Pancreas (tissue), 10 donors: ENCODE measurements at regions not wholly inside any gene's neighbourhood (a gene's known extent, or its start where the extent isn't known, plus 50 kb on each side); places are given as distances from the start of the nearest gene placed in this dataset.

ENCODE experiments used
- ATAC-seq, 4 donors: fragments of 200-7000 bp; cut with Tn5 transposase; one replicate each; pipeline versions ENCODE4 v1.8.0 to v1.9.1; 2020; ENCODE audit warnings: mild to moderate bottlenecking in 4 of 4, moderate library complexity in 4 of 4
- DNase-seq, 6 donors: peaks; one replicate each; pipeline ENCODE4 v3.0.0-alpha.2; 2020
- FAIRE-seq: peaks from 2 replicates; lab custom pipeline; 2012; peaks lifted over from hg19 to GRCh38; lab: Jason Lieb, UNC
- H3K27ac ChIP-seq, 4 donors: fragments of 200-600 bp; sonication (generic); 1 replicate in 3 of 4; 2 replicates in 1 of 4; pipeline versions ENCODE4 v1.5.0 to v1.8.0; 2020
- H3K27me3 ChIP-seq, 4 donors: fragments of 200-600 bp; one replicate each; pipeline ENCODE4 v1.8.0; 2021
- H3K36me3 ChIP-seq, 3 donors: fragments of 200-600 bp; sonication (generic) in 1 of 3; one replicate each; pipeline versions ENCODE4 v1.5.0 to v1.8.0; 2020 to 2021
- H3K4me1 ChIP-seq, 3 donors: fragments of 200-600 bp; one replicate each; pipeline ENCODE4 v1.8.0; 2021
- H3K4me3 ChIP-seq, 4 donors: fragments of 200-600 bp; sonication (generic) in 2 of 4; one replicate each; pipeline versions ENCODE4 v1.5.0 to v1.8.0; 2020 to 2021
- H3K9me3 ChIP-seq, 4 donors: fragments of 200-600 bp; one replicate each; pipeline ENCODE4 v1.8.0; 2021
- CTCF ChIP-seq, 4 donors: fragments of 200-600 bp; sonication (generic) in 3 of 4; IDR thresholded peaks; one replicate each; pipeline versions ENCODE4 v1.5.0 to v1.8.0; 2021; ENCODE audit warnings: antibody characterized with exemption in 4 of 4
- WGBS, 2 donors: extraction: QIAGEN DNeasy Blood & Tissue Kit; methylation state at CpG; one replicate each; pipeline ENCODE4 v1.1.7; 2013; 5-methylcytosine and 5-hydroxymethylcytosine counted together
- intact Hi-C, 3 donors: fragments of 100-400 bp; cut with DNase I; formaldehyde crosslinking; loops; one replicate each; pipeline versions ENCODE4 v1.11.1 to v1.14.2; 2022
- donor health status: healthy with polysubstance abuse.
- donor health status: DM: no; HTN: no; CAD: no; lungs with moderate emphysema.
- donor health status: DM: no; HTN: no; CAD: no.
- donor health status: control.
- donor health status: control.
- donor health status: Bipolar disorder and iron deficiency.
- donor health status: DM: yes; HTN: yes; CAD: no.
- donor health status: DM: no; HTN: no; CAD: no.
- donor health status: DM: no; HTN: no; CAD: no.
- donor health status: DM: yes; HTN: yes; CAD: no.

DNA sequence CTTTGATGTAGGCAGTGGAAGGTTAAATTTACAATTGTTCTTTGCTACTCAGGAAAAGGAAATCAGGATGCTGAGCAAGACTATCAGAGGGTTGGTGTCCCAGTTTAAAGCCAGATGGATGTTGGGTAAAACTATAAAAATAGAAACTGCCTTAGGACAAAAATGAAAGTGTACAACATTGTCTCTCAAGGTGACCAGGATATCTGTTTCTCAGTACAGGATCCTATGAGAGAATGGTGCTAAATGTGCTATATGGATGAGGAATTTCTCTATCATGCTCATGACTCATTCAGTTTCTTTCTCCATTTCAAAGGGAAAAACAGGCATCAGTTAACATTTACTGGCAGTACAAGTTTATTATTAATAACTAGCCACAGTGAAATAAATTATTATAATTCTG, 534.2 kb upstream of the GJE1 start:
- H3K4me3 ChIP-seq, result no peak overlapping the region
- no peak for TF ChIP-seq CTCF (IDR thresholded peaks at IDR 0.05)
- ATAC-seq (no peak), DNase-seq (no peak), FAIRE-seq (no peak)
- no peaks in the 10 kb centered on the region for H3K9me3 ChIP-seq
- no peaks in the 10 kb centered on the region for H3K4me1 ChIP-seq
- H3K27ac ChIP-seq, result no peak overlapping the region
- H3K27me3 ChIP-seq, result no peaks in the 10 kb centered on the region
- H3K36me3 ChIP-seq, result no peaks in the 10 kb centered on the region
- intact Hi-C loops, result no loop called here

DNA sequence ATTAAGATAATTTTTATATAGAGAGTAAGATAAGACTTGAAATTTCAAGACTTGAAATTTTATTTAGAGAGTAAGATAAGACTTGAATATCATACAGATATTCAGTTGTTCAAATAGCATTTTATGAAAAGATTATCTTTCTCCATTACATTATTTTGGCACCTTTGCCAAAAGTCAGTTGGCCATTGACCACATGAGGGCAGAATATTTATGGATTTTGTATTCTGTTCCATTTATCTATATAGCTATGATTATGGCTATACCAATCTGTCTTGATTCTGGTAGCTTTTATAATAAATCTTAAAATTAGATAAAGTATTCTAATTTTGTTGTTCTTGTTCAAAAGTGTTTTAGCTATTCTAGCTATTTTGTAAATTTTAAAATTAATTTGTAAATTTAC, 537.9 kb upstream of the GJE1 start:
- ATAC-seq (no peak), FAIRE-seq (no peak), DNase-seq (no peak)
- Histone ChIP-seq H3K4me1 (no peaks in the 10 kb centered on the region), H3K36me3 (no peaks in the 10 kb centered on the region), H3K27ac (no peak overlapping the region), H3K9me3 (no peaks in the 10 kb centered on the region), H3K27me3 (no peaks in the 10 kb centered on the region), H3K4me3 (no peak overlapping the region)
- intact Hi-C loops, result no loop called here
- no peak for TF ChIP-seq CTCF (IDR thresholded peaks at IDR 0.05)

DNA sequence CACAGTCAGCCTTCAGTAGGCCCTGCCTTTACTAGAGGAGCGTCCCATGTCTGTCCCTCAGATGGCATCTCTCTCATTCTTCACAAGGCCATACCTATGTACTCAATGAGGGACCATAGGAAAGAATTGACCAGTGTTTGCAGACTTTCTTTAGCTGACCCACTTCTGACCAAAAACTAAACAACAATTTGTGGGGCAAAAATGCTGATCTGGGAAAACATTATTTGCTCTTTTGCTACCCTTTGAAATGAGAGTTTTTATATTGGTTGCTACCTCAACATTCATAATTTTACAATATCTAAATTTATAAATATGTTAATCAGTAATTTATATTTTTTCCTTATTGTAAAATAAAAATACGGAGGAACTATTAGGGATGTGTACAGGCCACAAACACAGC, 539.4 kb upstream of the GJE1 start:
- no peaks in the 10 kb centered on the region for H3K9me3 ChIP-seq
- no peak overlapping the region for H3K4me3 ChIP-seq
- FAIRE-seq, result no peak
- no peaks in the 10 kb centered on the region for H3K27me3 ChIP-seq
- no peak for ATAC-seq
- DNase-seq, result no peak
- TF ChIP-seq CTCF (IDR thresholded peaks at IDR 0.05), result no peak
- WGBS, 2 donors, result 76 to 87% methylated on average over 2 of the region's 2 CpGs
- H3K27ac ChIP-seq, result no peak overlapping the region
- intact Hi-C loops, result no loop called here
- H3K4me1 ChIP-seq, result no peaks in the 10 kb centered on the region
- H3K36me3 ChIP-seq, result no peaks in the 10 kb centered on the region

- no peak overlapping the region for H3K27ac ChIP-seq
- FAIRE-seq (no peak), ATAC-seq (no peak), DNase-seq (no peak)
- H3K4me1 ChIP-seq, result no peaks in the 10 kb centered on the region
- no peaks in the 10 kb centered on the region for H3K27me3 ChIP-seq
- no peaks in the 10 kb centered on the region for H3K9me3 ChIP-seq
- no peaks in the 10 kb centered on the region for H3K36me3 ChIP-seq
- 44 to 58% methylated on average over 4 of the region's 4 CpGs for WGBS, 2 donors
- intact Hi-C loops, result no loop called here
- H3K4me3 ChIP-seq, result no peak overlapping the region
- TF ChIP-seq CTCF (IDR thresholded peaks at IDR 0.05), result no peak
Observed at GRCh38 chr6:141587482-141588266, 545.1 kb upstream of the GJE1 start.

DNA sequence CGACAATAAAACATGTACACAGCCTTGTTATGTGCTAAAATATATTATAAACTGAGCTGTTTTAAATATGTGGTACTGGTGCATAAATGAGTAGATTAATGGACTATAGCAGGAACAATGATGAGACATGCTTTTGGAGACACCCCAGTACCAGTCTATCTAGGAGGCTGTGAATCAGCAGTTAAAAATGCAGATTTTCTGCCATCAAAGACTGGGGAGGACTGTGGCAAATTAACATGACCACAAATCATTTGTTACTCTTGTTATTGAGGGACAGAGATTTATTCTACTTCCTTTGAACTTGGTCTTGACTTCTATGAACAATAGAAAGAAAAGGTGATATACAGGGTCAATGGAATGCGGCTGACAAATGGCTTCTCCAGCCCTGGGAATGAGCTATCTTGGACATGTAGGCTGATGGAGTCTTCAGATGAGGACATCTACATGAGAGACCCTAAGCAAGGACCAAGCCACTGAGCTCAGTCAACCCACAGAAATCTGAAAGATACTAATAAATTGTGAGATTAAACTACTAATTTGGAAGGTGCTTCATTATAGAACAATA, 551.7 kb upstream of the GJE1 start:
- FAIRE-seq, result no peak

More for the DNA sequence above, 551.7 kb upstream of the GJE1 start:
- H3K4me1 ChIP-seq, result no peaks in the 10 kb centered on the region
- intact Hi-C loops, result no loop called here
- H3K9me3 ChIP-seq, result no peaks in the 10 kb centered on the region
- H3K27ac ChIP-seq, result no peak overlapping the region
- ATAC-seq (no peak), DNase-seq (no peak)
- TF ChIP-seq CTCF (IDR thresholded peaks at IDR 0.05), result no peak
- H3K27me3 ChIP-seq, result no peaks in the 10 kb centered on the region
- no peak overlapping the region for H3K4me3 ChIP-seq
- no peaks in the 10 kb centered on the region for H3K36me3 ChIP-seq
- 71 to 85% methylated on average over 2 of the region's 2 CpGs for WGBS, 2 donors
